Fibroblast of the aortic adventitia (primary cell): ENCODE measurements at regions not wholly inside any gene's neighbourhood (a gene's known extent, or its start where the extent isn't known, plus 50 kb on each side); places are given as distances from the start of the nearest gene placed in this dataset.

Source experiments
- DNase-seq: peaks from one replicate; pipeline ENCODE4 v3.0.0-alpha.2; 2010; ENCODE audit warnings: low read depth
- H3K4me3 ChIP-seq: 2 replicates; pipeline ENCODE4 v1.5.1; 2011; ENCODE audit warnings: low read depth, mild to moderate bottlenecking, control low read depth, low read length, moderate library complexity
- CTCF ChIP-seq: IDR thresholded peaks from 2 replicates; pipeline ENCODE4 v1.5.1; 2011; ENCODE audit warnings: mild to moderate bottlenecking, low read length, control low read depth, inconsistent platforms; ENCODE audit not compliant: insufficient read depth

GRCh38 chr3:152943645-152944044, 108.7 kb downstream of the P2RY1 start:
- H3K4me3 ChIP-seq = no peak overlapping the region
- TF ChIP-seq CTCF = no peak
- DNase-seq = no peak

GRCh38 chr3:152944671-152945070, 109.7 kb downstream of the P2RY1 start:
- TF ChIP-seq CTCF = no peak
- DNase-seq = no peak
- H3K4me3 ChIP-seq = no peak overlapping the region

GRCh38 chr3:152945556-152945955, 110.6 kb downstream of the P2RY1 start:
- no peak for DNase-seq
- TF ChIP-seq CTCF = no peak

GRCh38 chr3:152957491-152957890, 122.6 kb downstream of the P2RY1 start:
- no peak for TF ChIP-seq CTCF
- no peak for DNase-seq
- H3K4me3 ChIP-seq = no peak overlapping the region

More at GRCh38 chr3:152945556-152945955, 110.6 kb downstream of the P2RY1 start:
- no peak overlapping the region for H3K4me3 ChIP-seq

GRCh38 chr3:152959307-152959706, 124.4 kb downstream of the P2RY1 start:
- TF ChIP-seq CTCF = no peak
- DNase-seq = no peak
- no peak overlapping the region for H3K4me3 ChIP-seq

DNA sequence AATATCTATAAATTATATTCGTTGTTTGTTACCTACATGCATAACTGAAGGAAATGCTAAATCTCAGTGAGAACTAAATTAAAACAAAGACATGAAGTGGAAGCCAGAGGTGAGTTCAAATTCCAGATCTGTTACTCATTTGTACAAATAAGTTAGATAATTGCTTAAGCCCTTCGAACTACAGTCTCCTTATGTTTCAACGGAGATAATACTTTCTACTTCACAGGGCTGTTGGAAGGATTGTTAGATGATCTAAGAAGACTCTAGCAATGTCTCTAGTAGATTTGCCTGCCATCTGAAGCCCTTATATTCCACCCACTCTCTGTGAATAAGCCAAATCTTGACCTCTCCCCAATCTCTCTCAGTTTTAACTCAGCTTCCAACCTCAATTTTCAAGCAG, 125.8 kb downstream of the P2RY1 start:
- H3K4me3 ChIP-seq = no peak overlapping the region
- no peak for TF ChIP-seq CTCF
- DNase-seq = no peak

- H3K4me3 ChIP-seq = no peak overlapping the region
- peak; percentile 26 for TF ChIP-seq CTCF
- DNase-seq = peak; percentile 34
Observed at GRCh38 chr3:152961323-152961722, 126.4 kb downstream of the P2RY1 start.
